ENCODE measurements at regions not wholly inside any gene's neighbourhood (a gene's known extent, or its start where the extent isn't known, plus 50 kb on each side); places are given as distances from the start of the nearest gene placed in this dataset.

DNA sequence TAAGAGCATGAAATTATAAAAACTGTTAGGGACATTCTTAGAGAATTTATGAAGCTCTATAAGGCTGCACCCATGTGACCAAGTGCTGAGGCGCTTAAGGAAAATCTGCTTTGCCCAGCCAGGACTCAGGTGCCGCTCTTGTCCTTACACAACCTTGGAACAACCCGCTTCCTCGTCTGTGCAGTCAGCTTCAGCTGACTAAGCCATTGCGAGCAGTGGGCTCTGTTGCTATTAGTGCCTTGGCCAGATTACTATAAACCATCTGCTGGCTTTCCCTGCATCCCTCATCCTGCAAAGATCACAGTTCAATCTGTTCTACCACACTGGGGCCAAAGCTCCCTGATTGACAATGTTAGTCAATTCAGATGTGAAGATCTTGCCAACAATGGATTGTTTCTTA lies 89.1 kb upstream of the E2F3 start:
- DNase-seq (ENCODE audit: low spot score) (no peak), ATAC-seq (no peak)

DNA sequence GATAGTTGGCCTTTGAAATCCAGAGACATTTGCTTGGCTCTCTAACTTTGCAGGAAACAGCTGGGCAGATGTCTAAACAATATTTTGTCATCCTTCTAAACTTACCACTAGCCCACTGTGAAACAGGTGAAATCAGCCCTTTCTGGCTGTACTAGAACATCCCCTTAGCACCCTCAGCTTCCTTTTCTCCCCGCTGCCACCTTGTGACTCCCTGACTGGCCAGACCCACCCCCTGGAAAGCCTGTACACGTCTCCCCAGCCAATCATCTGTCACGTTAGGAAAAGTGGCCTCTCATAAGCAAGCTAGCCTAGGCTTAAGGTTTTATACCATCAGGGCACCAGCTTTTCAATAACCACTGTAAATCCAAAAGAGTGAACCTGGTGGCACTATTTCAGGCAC lies 88.6 kb upstream of the E2F3 start:
- ATAC-seq (no peak), DNase-seq (ENCODE audit: low spot score) (no peak)

DNA sequence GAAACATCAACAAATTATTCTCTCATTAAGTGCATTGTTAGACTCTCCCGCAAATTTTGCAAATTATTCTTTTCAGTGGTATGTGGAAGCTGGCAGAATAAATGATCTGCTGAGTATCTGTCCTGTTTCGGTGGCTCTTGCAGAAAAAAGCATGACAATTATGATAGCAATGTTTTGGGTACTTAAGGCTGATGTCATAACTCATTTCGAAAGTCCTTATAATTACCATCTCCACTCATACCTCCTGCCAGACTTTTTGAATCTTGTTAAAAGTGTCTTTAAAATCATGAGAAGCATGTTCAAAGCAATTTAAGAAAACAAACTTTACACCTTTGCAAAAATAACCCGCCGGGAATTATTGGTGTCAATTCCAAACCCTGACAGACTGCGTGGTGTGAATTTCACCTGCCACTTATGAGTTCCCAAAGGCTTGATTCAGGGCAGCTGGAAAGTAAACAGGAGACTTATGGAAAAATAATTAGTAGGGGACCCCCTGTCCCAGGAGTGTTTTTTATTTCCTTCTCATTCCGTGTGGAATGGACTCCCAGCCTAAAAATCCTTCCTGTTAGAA lies 87.6 kb upstream of the E2F3 start:
- ATAC-seq (no peak), DNase-seq (ENCODE audit: low spot score) (no peak)

DNA sequence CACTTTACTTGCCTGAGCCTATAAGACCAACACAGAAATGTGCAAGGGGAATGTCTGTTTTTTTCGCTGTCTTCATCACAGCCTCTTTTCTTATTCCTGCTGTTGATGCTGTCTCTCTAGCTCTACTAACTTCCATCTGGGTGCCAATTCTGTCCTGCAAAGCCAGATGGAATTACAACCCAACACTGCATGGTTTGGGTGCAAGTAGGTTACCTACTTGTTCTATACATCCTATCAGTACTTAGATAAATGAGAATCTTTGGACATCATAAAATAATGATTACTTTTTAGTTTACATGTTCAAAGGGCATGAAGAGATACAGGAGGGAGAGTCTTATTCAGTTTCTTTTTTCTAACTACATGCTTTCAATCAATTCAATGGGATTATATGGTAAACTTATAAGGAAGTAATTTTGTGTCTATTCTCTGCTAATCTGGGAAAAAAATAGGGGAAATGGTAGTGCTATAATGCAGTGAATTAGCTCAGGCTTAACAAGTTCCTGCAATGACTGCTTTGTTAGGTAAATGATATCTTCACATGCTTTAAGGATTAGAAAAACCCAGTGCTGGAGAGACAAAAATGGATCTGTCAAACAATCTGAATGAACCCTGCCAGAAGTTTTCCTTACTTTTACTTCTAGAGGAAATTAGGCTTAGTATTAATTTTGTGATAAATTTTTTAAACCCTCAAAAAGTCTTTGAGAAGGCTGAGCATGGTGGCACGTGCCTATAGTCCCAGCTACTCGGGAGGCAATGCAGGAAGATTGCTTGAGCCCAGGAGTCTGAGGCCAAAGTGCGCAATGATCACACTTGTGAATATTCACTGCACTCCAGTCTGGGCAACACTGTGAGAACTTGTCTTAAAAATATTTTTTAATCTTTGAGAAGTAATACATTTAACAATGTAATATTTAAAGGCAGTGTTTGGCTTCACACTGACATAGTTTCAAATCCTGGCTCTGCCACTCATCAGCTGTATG lies 86.5 kb upstream of the E2F3 start:
- ATAC-seq: no peak
- DNase-seq (ENCODE audit: low spot score): no peak

DNA sequence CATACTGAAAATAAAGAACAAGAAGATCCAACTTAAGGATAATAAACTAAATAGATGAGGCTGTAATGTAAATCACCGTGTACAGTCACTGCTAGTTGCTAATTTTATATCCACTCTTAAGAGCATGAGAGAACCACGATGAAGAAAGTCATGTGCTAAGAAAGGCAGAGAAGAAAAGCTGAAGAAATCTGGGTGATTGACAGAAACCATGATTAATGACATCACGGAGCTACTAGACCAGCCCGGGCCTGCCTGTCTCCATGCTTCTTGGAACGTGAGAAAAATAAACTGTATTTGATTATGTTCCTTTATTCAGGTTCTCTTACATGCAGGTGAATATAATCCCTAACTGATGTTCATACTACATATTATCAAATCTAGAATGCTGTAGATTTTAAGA lies 84.2 kb upstream of the E2F3 start:
- DNase-seq (ENCODE audit: low spot score): no peak
- no peak for ATAC-seq

DNA sequence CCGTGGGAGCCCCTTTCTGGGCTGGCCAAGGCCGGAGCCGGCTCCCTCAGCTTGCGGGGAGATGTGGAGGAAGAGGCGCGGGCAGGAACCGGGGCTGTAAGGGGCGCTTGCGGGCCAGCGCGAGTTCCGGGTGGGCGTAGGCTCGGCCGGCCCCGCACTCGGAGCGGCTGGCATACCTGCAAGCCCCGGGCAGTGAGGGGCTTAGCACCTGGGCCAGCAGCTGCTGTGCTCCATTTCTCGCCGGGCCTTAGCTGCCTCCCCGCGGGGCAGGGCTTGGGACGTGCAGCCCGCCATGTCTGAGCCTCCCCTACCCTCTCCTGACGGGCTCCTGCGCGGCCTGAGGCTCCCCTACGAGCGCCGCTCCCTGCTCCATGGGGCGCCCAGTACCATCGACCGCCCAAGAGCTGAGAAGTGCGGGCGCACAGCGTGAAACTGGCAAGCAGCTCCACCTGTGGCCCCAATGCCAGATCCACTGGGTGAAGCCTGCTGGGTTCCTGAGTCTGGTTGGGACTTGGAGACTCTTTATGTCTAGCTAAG lies 82.8 kb upstream of the E2F3 start:
- ATAC-seq (no peak), DNase-seq (ENCODE audit: low spot score) (no peak)

DNA sequence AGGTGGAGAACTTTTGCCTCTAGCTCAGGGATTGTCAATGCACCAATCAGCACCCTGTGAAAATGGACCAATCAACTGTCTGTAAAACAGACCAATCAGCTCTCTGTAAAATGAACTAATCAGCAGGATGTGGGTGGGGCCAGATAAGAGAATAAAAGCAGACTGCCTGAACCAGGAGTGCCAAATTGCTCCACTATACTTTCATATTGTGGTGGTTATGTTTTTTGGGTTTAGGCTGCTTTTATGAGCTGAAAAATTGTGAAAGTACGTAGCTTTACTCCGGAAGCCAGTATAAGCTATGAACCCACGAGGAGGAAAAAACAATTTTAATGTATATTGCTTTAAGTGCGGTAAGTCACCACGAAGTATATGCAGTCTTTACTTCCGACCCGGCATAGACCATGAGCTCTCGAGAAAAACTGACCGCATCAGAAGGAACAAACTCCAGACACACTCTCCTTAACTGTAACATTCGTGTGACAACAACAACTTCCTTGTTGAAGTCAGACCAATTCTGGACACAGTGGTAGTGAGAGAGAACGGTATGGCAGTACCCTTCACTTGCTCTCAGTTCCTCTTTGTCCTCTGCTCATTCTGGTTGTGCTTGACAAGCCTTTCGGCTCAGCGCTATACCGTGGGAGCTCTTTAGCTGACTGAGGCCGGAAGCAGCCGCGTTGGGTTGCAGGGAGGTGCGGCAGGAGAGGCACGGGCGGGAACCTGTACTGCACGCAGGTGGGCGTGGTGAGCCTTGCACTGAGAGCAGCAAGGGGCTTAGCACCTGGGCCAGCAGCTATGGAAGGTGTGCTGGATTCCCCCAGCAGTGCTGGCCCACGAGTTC lies 81.9 kb upstream of the E2F3 start:
- DNase-seq (ENCODE audit: low spot score) (no peak), ATAC-seq (peak; percentile 62)

DNA sequence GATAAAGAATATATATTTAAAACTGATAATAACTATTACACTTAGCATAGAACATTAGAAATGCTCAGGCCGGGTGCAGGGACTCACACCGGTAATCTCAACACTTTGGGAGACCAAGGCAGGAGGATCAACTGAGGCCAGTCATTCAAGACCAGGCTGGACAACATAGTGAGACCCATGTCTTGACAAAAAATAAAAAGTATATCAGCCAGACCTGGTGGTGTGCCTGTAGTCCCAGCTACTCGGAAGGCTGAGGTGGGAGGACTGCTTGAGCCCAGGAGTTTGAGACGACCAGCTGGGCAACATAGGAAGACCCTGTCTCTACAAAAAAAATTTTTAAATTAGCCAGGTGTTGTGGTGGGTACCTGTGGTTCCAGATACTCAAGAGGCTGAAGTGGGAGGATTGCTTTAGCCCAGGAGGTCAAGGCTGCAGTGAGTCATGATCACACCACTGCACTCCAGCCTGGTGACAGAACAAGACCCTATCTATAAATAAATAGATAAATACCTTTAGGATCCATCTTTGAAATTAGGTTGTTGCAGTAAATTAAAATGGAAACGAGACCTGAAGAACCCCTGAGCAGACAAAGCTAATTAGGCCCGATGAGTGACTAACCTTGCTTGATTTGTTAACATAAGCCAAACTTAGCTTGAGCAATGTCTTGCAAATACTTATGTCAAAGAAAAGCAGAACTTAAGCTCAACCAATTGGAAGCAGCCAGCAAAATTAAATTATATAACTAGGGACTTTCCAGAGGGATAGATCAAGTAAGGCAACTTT lies 75.8 kb upstream of the E2F3 start:
- no peak for DNase-seq (ENCODE audit: low spot score)
- no peak for ATAC-seq

DNA sequence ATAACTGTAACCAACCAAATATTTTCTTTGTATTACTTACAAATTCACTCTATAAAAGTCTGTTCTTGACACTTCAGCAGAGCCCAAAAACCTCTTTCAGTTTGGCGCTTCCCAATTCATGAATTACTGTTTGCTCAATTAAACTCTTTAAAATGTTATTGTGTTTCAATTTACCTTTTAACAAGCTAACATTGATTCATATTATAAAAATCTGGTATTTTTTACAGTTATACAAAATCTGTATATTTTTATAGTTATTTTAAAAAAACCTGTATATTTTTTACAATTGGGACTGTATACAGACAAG lies 75.3 kb upstream of the E2F3 start:
- DNase-seq (ENCODE audit: low spot score) (no peak), ATAC-seq (no peak)

DNA sequence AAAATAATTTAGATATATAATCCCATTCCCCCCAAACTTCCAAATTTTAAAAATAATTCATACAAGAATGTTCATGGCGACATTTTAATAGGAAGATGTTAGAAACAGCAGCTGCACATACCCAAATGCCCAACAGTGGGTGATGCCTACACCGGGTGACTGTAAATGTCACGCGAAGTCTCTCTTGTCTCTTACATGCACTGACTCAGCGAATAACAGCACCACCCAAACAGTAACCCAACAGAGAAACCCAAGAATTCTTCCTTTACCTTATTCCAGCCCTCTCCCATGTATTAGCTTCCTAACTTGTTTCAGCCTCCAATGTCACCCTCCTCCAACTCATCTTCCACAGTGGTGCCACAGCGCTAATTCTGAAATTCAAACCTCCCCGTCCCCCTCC lies 74.5 kb upstream of the E2F3 start:
- ATAC-seq: no peak
- no peak for DNase-seq (ENCODE audit: low spot score)

DNA sequence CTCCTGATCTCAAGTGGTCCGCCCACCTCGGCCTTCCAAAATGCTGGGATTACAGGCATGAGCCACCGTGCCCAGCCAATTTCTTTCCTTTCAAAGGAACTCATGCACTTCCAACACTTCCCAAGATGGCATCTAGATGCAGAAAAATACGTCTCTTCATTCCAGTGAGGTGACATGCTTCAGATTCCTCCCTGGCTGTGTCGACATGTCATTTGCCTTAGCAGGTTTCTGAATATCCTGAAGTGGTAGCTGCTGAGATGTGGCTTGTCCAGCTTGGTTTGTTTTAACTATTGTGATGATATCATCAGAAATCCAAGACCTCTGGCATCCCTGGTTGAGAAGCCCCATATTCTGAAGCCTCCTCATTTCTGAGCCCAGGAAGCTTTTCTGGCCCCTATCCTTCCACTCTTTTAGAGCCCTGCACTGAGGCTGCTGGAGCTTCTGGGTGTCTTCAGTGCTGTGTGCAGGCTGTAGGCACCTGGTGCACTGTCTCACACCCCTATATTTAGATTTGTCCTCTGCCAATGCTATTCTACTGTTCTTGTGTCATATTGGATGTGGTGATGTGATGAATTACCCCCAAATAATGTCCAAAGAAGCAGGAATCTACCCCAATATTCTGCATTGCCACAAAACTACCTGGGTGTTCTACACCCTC lies 73.3 kb upstream of the E2F3 start:
- DNase-seq (ENCODE audit: low spot score) (no peak), ATAC-seq (no peak)

DNA sequence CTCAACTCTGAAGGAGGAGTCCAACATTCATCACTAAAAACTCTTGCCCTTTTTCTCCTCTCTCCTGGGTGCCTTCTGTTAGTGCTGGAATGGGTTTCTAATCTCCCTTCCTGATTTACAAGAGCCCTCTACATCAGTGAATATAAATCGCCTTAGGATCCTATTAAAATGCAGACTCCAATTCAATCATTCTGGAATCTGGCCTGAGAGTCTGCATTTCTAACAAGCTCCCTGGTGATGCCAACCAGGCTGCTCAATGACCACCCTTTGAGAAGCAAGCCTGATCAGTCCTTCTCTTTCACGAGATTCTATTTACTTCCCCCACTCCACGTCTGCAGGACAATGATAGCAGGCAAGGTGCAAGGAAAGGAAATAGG lies 72.8 kb upstream of the E2F3 start:
- DNase-seq (ENCODE audit: low spot score): no peak
- no peak for ATAC-seq

DNA sequence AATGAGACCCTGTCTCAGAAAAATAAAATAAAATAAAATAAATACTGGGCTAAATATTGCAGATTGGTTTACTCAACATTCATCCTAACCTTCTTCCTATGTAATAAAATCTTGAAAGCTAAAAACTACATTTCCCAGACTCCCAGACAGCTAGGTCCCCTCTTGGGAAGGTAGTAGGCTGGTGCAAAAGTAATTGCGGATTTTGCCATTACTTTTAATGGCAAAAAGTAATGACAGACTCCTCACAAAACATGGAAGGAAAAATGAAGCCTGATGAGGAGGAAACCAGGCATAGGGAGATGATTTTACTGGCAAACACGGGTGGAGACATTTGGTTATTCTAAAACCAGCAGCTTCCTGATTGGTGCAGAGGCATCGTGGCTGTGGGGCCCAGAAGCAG lies 70.6 kb upstream of the E2F3 start:
- ATAC-seq (no peak), DNase-seq (ENCODE audit: low spot score) (no peak)

DNA sequence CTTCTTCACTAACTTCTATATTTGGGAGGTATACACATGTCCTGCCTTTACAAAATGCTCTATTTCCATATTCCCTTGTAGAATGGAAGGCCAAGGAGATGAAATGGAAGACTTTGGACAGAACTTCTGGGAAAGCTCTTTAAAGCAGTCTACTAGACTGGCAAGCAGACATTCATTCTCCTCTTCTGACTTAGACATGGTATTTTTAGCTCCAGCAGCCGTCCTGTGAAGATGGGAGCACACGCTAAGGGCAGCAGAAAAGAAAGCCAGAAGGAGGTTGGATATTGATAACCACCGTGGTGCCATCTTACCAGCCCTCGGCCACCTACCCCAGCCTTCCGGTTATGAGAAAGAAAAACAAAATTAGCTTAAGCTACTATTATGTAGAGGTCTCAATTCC lies 70.1 kb upstream of the E2F3 start:
- DNase-seq (ENCODE audit: low spot score): no peak

DNA sequence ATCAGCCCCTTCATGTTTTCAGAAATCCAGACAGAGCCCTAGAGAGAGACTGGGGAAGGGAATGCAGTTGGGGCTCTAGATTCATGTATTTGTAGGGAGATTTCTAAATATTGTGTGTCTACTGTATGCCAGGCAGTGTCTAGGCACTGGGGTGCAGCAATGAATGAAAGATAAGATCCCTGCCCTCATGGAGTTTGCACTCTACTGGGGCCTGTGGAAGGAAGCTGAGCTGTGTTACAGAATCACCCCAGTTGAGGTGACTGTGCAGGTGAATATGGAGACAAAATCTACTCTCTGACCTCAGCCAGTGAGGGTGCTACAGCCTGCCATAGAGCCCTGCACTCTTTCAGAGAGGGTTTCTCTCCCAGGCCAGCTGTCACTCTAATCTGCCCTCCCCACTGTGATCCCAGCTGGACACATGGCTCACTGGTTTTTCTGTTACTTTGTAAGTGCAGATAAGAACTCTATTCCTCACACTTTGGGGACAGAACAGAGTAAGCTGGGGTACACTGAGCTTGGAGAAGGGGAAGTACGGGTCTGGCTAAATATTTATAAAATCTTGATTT lies 69.2 kb upstream of the E2F3 start:
- ATAC-seq (no peak), DNase-seq (ENCODE audit: low spot score) (no peak)

More for the DNA sequence above, 70.1 kb upstream of the E2F3 start:
- no peak for ATAC-seq

DNA sequence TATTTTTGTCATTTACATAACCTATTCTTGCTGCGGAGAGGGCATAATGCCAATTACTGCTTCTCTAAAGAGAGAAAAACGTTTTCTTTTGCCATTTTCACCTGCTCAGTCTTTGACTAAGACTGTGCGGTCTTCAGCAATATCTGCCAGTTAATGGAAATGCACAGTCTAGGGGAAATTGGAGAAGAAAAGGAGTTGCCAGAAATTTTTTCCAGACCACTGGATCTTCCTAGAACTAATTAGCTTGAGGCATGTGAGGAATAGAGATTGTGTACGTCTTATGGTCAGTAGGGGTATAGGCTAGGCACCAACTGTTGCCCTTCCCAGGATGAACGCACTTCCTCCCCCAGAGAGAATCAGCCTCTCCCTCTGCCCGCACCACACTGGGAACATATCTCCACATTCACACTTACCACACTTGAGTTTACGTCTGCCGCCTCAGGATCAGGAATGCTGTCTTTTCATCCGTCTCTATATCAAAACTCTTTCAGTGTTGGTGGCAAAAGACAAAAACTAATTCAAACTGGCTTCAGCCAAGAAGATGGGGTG lies 67.9 kb upstream of the E2F3 start:
- DNase-seq (ENCODE audit: low spot score) (no peak), ATAC-seq (no peak)

DNA sequence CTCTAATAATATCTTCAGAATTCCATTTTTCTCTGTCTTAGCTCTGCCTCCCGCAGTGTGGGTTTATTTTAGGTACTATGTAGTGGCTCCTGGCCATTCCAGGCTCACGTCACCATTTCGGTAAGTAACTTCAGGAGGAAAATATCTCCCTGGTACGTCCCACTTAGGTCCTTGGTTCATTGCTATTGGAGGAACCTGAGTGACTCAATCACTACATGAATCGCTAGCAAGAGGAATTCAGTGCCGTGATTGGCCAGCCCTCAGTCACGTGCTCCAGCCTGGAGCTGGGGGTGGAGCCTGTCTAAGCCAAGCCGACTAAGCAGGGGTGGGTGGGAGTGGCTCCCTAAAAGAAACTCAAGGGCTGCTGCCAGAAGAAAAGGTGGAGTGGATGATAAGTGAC lies 67.3 kb upstream of the E2F3 start:
- DNase-seq (ENCODE audit: low spot score) (no peak), ATAC-seq (no peak)

DNA sequence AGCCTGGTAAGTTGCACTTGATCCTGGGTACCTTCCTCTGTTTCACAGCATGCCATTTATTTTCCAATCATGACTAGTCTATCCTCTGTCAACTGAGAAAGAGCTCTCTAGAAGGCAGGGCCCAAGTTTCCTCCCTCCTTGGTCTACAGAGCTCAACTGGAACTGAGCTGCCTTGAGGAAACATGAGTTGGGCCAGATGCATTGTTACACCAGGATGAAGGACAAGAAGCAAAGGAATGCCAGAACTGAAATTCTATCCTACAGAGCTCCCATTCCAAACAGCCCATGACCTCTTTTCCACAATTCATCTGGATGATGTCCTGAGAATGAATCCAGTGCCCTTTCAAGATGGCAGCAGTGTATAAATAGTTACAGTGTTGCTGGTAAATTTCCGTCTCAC lies 66.7 kb upstream of the E2F3 start:
- no peak for ATAC-seq

DNA sequence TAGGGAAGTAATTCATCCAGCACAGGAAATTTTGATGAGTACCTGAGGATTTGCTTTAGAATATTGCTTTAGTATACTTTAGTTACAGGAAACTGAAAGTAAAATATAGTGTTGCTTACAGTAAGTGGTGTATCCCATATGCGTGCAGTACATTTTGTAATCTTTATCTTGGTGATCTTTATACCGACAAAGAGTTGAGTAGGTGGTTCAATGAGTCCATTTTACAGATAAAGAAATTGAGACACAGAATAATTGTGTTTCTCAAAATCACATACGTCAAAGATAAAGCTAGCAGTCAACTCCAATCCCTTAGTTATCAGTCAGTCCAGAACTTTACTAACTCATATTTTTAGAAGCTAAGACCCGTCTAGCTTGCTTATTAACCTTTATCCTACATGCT lies 65.8 kb upstream of the E2F3 start:
- ATAC-seq: no peak
- no peak for DNase-seq (ENCODE audit: low spot score)

More for the DNA sequence above, 66.7 kb upstream of the E2F3 start:
- no peak for DNase-seq (ENCODE audit: low spot score)

DNA sequence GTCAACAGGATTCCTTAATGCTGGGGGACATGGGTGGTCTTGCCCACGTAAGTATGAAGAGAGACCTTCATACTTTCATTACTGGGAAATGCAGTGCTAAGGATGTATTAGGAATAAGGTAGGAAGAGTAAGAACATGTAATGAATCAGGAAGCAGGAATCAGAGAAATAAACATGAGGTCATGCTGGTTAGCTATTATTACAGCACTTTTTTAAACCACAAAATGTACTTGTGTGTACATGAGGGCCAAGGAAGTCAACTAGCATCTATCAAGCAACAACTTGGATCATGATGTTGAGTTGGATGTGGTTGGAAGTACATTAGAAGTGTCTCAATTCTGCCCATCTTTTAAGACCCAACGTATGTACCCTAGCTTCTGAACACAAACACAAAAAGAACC lies 63.5 kb upstream of the E2F3 start:
- no peak for ATAC-seq
- DNase-seq (ENCODE audit: low spot score): no peak
